Endometrial microvascular endothelial cells (primary cell): ENCODE measurements at regions not wholly inside any gene's neighbourhood (a gene's known extent, or its start where the extent isn't known, plus 50 kb on each side); places are given as distances from the start of the nearest gene placed in this dataset.

Experiments used
- in situ Hi-C: cut with HindIII; loops from 2 replicates; pipeline ENCODE4 v1.10.0; 2017; ENCODE audit warnings: low sequenced_read_pairs, low pct_unique_long_range_greater_than_20kb; ENCODE audit errors: inconsistent ontology term

GRCh38 chr2:176619504-176619903 is 350.3 kb downstream of the MTX2 start:
- in situ Hi-C loops, result no loop called here

DNA sequence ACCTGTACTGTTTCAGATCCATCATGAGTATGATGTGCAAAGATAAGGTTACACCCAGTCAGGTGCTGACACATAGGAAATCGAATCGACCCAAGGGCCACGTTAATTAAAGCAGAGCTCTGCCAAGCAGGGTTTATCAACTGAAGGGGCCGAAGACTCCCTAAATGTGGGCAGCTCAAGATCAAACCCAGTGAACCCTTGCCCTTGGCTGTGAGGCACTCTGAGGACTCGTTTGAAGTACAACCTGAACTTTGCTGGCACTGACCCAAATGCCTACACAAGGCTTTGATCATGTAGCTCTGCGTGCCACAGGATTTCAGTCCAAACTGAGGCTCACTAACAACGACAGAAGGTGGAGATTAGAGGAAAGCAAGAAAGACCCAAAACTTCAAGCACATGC is 352.1 kb downstream of the MTX2 start:
- in situ Hi-C loops, result no loop called here

- in situ Hi-C loops, result no loop called here
These were observed 353.6 kb downstream of the MTX2 start for GRCh38 chr2:176622792-176623191.

DNA sequence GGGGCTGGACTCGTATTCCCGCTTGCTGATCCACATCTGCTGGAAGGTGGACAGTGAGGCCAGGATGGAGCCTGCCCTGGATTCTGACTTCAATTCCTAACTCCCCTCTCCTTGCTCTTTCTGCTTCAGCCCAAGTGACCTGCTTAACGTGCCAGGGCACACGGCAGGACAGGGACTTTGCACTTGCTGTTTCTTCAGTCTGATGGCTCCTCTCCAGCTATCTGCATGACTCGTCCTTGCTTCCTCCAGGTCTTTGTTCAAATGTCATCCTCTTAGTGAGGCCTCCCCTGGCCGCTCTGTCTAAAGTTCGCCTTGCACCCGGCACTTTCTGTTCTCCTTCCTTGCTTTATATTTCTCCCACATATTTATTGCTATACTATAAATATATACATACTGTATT is 357.6 kb downstream of the MTX2 start:
- in situ Hi-C loops, result loop anchor here (25.0 kb wide), 1 partner anchor 511 kb away; no protein-coding TSS in a partner anchor

DNA sequence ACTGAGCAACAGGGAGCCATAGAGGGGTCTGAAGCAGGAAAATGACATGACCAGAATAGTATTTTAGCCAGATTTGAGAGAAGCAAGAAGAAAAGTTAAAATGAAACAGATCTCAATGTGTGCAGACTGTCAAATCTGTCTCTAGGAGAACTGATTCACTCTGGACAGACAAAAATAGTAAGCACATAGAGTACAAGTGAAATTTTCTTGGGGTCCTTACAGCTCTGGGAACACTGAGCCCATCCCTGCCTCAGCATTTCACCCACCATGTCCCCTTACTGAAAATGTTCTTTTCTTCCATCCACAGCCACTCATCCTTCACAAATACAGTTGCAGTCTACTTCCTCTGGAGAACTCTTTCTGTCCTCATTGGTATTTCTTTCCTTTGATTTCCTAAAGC is 359.2 kb downstream of the MTX2 start:
- in situ Hi-C loops, result loop anchor here (25.0 kb wide), 1 partner anchor 509 kb away; no protein-coding TSS in a partner anchor

GRCh38 chr2:176633754-176634153 is 364.5 kb downstream of the MTX2 start:
- in situ Hi-C loops, result loop anchor here (25.0 kb wide), 1 partner anchor 504 kb away; no protein-coding TSS in a partner anchor

DNA sequence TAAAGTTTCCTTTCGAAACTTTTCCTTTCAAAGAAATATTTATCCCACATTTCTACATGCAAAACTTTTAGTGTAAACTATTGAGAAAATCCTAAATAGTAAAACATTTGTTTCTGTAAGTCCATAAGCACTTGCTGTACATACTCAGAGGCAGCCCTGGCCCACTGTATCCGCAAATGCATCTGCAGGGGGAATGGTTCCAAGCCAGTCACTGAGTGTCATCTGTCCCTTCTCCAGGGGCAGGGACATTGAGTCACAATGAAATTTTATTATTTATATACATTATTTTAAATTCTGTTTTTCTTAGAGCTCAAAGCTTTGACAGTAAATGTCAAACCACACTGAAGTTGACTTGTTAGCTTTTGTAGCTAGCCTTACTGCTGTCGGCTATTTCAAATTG is 367.2 kb downstream of the MTX2 start:
- in situ Hi-C loops, result loop anchor here (25.0 kb wide), 1 partner anchor 501 kb away; no protein-coding TSS in a partner anchor

DNA sequence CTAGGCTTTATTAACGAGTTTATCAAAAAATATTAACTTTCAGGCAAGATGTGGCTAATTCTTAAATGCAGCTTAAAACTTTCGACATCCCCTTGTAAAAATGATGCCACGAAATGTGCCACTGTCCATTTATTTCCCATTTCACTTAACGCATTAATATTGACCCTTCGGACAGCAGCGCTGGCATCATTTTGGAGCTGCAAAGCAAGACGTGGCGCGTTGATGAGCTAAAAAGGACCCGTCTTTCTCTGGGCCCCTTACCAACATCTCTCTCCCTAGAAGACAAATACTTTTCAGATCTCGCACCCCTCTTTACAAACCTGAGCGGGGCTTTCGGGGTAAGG is 367.9 kb downstream of the MTX2 start:
- in situ Hi-C loops, result loop anchor here (25.0 kb wide), 1 partner anchor 500 kb away; no protein-coding TSS in a partner anchor

GRCh38 chr2:176637486-176638166 is 368.4 kb downstream of the MTX2 start:
- in situ Hi-C loops, result loop anchor here (25.0 kb wide), 1 partner anchor 500 kb away; no protein-coding TSS in a partner anchor

GRCh38 chr2:176638167-176639015 is 369.1 kb downstream of the MTX2 start:
- in situ Hi-C loops, result loop anchor here (25.0 kb wide), 1 partner anchor 499 kb away; no protein-coding TSS in a partner anchor

GRCh38 chr2:176639016-176639343 is 369.7 kb downstream of the MTX2 start:
- in situ Hi-C loops, result loop anchor here (25.0 kb wide), 1 partner anchor 498 kb away; no protein-coding TSS in a partner anchor

- in situ Hi-C loops, result loop anchor here (25.0 kb wide), 1 partner anchor 498 kb away; no protein-coding TSS in a partner anchor
These were observed 370.4 kb downstream of the MTX2 start for GRCh38 chr2:176639671-176640070.

DNA sequence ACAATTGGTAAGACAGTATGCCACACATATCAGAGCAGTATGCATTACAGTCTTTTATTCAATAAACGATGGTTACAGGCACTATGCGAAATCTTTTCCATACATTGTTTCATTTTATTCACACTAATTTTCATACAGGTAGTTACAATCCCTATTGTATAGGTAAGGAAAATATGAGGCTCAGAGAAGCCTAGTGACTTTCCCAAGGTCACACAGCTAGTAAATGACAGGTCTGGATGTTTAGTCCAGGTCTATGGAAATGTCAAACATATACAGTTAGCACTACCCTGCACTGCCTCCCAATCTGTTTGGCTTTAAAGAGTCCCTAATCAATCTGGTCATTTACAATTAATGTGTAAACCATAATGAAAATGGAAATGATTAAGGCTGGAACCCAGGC is 372.2 kb downstream of the MTX2 start:
- in situ Hi-C loops, result loop anchor here (25.0 kb wide), 1 partner anchor 496 kb away; no protein-coding TSS in a partner anchor

- in situ Hi-C loops, result loop anchor here (25.0 kb wide), 1 partner anchor 495 kb away; no protein-coding TSS in a partner anchor
These were observed 372.8 kb downstream of the MTX2 start for GRCh38 chr2:176642074-176642473.

DNA sequence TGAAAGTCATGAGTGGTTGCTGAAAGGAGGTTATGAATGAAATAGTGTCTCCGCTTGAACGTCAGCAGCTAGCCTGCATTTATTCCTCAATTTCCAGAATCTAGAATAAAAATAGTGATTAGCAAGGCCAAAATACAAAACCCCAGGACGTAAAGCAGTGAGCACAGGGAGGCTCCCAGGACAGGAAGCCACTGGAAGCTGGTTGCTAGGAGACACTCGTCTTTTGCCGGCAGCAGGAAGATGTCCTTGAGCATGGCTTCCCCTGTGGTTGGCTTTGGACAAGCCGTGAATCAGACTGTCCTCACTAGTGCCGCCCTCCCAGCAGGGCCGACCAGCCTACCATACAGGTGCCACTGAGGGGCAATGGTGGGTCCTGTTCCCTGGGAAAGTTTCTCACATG is 374.4 kb downstream of the MTX2 start:
- in situ Hi-C loops, result loop anchor here (25.0 kb wide), 1 partner anchor 494 kb away; no protein-coding TSS in a partner anchor

GRCh38 chr2:176645494-176645893 is 376.3 kb downstream of the MTX2 start:
- in situ Hi-C loops, result loop anchor here (25.0 kb wide), 1 partner anchor 492 kb away; no protein-coding TSS in a partner anchor

GRCh38 chr2:176646033-176646615 is 376.9 kb downstream of the MTX2 start:
- in situ Hi-C loops, result loop anchor here (25.0 kb wide), 1 partner anchor 491 kb away; no protein-coding TSS in a partner anchor

DNA sequence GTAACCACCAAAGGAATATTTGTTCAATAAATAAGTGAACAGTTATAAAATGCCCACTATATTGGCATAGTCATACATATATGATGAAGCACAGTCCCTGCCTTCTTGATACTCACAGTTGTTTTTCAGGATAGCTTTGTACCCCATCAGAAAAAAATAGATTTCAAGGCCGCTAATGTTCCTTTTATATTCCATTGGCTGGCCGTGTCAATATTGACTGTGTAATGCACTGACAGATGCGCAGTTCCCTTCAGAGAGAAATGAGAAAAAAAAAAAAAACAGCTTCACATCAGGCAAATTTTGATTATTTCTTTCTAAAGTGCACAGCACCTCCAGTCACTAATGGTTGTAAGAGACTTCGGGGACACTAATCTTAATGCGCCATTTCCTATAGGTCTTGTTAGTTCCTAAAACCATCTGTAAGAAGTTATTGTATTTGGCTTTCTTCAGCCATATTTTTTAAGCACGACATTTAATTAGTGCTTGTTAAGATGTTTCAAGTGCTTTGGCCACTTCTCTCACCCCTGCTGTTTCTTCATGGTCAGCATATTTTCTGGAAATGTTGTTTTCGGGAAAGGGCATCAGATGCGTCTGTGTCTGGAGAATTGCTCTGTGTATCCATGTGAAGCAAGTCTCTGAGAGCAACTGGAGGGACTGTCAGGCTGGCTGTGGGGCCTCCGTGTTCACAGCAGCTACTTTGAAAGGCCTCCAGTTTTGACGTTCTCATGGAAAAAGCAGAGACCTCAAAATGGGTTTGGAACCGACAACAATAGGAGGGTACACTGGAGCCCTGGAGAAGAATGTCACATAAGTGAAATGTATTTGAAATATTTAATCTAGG is 378.3 kb downstream of the MTX2 start:
- in situ Hi-C loops, result loop anchor here (25.0 kb wide), 1 partner anchor 490 kb away; no protein-coding TSS in a partner anchor
